SIG-M5 (cell line): ENCODE measurements at regions not wholly inside any gene's neighbourhood (a gene's known extent, or its start where the extent isn't known, plus 50 kb on each side); places are given as distances from the start of the nearest gene placed in this dataset.

Experiments
- DNase-seq: peaks from one replicate; lab custom pipeline; 2025; lab: John Stamatoyannopoulos, UW

DNA sequence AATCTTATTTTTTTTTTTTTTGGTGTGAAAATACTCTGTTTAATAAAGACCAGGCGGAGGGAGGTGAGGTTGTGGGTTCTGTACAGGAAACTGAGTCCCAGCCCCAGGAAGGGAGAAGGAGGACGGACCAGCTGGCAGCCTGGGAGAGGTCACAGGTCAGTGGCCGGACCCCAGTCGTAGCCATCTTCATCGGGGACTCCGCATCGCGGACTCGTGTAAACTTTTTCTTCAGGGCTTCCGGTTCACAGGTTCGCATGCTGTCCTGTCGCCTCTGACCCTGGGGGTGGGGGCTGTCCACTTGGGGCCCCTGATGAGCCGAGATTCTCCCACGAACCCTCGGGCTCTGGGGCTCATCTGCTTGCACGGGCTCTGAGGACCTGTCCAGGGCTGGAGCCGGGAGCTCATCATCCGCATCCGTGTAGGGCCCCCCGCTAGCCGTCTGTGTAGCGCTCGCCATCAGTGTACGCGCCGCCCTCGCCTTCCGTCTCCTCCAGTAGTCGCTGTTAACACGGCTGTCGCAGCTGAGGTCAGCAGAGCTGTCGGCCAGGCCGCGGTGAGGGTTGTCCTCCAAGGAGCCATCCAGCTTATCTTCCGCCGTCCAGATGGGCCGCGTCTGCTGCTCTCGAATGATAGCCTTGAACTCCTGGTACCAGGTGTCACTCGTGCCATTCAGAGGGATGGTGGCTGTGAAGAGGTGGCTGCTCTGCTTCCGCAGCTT lies 975.7 kb upstream of the PRMT6 start:
- DNase-seq: no peak

DNA sequence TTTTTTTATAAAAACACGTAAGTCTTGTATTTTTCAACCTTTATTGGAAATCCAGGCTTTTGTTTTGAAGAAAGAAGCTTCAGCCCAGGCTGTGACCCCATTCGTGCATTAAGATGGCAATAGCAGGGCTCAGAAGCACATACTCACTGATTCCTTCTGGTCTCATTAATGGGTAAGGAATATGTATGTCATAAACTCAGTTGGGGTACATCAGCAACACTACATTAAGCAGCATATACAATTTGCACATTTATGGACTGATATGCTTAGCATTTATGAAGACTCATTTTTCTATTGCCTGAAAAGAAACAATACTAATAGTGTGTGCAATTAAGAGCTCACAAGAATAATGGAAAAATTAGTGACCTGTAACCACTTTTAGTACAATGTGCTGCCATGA lies 945.4 kb upstream of the PRMT6 start:
- no peak for DNase-seq

DNA sequence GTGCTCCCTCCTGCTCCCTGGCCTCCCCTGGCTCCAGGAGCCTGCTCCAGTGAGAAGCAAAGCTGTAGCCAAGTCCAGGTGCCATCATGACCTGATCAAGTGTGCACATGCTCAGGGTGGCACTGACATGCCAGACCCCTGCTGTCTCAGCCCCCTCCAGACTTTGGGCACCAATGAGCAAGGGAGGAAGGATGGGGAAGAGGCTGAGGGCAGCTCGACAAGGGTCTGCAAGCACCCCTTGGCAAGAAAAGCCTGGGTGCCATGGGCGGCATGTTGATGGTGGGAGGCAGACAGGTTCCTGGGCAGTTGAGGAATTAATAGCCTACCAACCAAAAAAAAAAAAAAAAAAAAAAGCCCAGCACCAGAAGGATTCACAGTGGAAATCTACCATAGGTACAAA lies 942.6 kb upstream of the PRMT6 start:
- DNase-seq: no peak

DNA sequence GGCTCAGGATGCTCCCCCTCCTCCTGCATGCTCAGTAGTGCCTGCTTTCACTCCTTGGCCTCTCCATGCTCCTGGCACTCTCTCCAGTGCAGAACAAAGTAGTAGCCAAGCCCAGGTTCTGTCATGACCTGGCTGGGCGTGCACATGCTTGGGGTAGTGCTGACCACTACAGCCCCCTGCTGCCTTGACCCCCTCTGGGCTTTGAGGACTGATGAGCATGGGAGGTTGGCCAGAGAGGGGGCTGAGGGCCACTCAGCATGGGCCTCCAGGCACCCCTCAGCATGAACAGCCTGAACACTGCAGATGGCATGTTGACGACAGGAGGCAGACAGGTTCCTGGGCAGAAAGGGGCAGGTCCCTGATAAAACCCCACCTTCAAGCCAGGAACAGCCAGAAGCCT lies 935.7 kb upstream of the PRMT6 start:
- DNase-seq: no peak

DNA sequence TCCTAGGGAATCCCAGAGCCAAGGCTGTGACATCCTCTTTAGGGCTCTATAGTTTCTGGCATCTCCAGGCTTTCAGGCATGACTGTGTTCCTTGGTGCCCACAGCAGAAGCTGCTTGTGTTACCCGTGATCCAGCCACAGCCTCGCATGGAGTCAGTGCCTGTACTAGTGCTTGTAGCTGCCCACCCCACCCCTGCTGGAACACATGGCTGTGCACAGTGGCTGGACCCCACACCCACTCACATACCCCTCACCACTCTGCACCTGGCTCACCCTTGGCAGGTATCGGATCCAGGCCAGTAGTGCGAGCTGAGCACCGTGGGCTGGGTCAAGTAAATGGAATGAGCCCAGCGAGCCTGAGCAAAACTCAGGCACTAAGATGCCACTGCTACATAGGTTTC lies 934.7 kb upstream of the PRMT6 start:
- no peak for DNase-seq

DNA sequence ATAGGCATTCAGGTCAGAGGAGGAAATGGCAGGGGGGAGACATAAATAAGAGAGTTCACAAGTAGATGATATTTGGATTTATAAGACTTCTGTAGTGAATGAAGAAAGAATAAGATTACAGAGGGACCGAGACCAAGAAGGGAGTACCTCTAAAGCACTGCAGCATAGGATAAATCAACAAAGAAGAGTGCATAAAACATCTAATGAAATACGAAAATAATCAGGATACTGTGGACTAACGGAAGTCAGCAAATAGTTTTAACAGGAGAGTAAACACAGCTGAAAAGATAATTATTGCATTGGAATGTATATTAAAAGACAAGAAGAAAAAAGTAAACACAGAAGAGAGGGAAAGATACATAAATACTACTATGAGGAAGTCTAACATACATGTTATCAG lies 921.9 kb upstream of the PRMT6 start:
- DNase-seq: no peak

DNA sequence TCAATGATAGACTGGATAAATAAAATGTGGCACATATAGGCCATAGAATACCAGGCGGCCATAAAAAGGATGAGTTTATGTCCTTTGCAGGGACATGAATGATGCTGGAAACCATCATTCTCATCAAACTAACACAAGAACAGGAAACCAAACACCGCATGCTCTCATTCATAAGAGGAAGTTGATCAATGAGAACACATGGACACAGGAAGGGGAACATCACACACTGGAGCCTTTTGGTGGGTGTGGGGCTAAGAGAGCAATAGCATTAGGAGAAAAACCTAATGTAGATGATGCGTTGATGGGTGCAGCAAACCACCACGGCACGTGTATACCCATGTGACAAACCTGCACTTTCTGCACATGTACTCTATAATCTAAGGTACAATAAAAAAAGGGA lies 883.4 kb upstream of the PRMT6 start:
- no peak for DNase-seq

DNA sequence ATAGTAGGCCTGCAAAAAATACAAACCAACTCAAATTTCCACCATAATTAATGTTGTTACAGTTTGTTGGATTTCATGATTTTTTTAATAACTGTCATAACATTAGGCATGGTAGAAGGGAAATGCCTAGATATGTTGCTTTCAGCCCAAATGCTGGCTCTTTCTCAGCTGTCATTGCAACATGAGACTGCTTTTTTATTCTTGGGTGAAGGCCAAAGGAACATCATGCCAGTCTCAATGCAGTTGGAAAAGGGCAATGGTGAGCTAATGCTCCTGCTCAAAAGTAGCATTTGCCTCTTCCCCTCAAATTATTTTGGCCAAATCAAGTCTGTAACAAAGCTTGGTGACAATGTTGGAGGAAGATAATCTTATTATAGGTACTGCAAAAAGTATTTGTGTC lies 877.7 kb upstream of the PRMT6 start:
- no peak for DNase-seq

DNA sequence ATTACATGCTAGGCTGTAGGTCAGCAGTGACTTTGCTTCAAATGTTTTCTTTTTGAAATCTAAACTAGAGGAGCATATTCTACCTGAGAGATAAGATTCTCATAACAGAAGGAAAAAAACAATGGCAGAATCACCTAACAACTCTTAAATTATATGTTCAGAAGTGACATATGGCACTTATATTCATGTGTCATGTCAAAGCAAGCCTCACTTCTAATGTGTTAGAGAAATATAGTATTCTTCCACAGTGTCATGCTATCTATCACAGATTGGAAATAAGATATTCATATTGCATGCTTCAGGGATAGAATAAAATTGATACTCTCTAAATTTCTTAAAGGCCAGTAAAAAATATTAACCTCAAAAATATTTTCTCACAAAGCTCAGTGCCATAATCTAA lies 874.6 kb upstream of the PRMT6 start:
- no peak for DNase-seq

DNA sequence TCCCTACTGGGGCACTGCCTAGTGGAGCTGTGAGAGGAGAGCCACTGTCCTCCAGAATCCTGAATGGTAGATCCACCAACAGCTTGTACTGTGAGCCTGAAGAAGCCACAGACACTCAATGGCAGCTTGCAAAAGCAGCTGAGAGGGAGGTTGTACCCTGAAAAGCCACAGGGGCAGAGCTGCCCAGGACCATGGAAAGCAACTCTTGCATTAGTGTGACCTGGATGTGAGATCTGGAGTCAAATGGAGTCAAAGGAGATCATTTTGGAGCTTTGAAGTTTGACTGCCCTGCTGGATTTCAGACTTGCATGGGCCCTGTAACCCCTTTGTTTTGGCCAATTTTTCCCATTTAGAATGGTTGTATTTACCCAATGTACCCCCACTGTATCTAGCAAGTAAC lies 871.4 kb upstream of the PRMT6 start:
- DNase-seq: no peak

DNA sequence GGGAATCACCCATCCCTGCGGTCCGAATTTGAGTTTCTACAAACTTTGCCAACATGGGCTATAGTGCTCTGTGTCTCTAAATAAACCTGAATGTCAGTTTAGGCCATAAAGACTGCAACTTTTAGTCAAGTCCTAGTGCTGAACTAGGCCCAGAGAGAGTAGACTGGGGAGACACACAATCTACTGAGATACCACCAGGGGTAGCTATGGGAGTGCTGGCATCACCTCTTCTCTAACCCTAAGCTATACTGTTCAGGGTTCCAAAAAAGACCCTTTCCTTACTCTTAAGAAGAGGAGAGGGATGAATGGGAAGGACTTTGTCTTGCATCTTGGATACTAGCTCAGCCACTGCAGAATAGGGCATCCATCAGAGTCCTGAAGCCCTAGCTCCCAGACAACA lies 866.7 kb upstream of the PRMT6 start:
- no peak for DNase-seq

DNA sequence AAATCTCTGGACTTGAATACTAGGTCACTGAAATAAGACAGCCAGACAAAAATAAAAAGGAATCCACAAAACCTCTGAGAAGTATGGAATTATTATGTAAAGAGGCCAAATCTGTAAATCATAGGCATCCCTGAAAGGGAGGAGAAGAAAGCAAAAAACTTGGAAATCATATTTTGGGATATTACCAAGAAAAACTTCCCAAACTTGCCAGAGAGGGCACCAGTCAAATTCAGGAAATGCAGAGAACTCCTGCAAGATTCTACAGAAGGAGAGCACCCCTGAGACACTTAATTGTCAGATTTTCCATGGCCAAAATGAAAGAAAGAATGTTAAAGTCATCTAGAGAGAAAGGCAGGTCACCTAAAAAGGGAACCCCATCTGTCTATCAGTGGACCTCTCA lies 862.3 kb upstream of the PRMT6 start:
- no peak for DNase-seq

DNA sequence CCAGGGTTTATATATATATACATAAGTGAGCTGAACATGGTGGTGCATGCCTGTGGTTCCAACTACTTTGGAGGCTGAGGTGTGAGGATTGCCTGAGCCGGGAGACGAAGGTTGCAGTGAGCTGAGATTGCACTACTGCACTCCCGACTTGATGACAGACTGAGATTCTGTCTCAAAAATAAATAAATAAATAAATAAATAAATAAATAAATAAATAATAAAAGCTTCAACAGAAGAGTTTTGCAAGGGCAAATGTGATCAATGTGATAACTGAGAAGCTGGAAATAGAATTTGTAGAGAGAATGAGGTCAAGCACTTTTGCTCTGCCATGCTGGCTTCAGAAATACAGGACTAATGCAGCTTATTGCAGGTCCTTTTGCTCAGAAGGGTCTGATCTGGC lies 855.8 kb upstream of the PRMT6 start:
- no peak for DNase-seq

DNA sequence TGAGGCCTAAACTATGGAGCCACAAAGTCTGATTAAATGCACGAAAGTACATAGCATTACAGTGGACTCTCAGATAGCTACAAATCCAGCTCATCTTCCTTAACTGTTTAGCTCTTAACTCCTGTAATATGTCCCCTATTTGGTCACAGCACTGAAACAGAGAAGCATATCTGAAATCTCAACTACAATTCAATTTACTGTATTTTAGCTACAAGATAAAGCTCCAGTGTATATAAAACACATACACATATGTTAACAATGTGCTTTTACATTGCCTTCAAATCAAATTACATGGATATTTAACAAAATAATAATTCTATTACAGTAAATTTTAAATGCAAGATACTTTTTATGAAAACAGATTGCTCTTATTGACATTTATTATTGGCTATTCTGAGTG lies 849.3 kb upstream of the PRMT6 start:
- DNase-seq: no peak

DNA sequence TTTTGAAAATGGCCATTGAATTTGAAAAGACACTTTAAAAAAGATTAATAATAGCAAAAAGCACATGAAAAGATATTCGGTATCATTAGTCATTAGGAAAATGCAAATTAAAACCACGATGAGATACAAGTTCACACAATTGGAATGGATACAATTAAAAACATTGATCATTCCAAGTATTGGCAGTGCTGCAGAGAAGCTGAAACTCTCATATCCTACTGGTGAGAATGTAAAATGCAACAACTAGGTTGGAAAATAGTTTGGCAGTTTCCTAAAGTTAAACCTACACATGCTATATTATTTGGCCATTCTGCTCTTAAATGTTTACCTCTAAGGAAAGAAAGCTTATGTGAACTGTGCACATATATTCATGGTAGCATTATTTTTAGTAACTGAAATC lies 838.7 kb upstream of the PRMT6 start:
- DNase-seq: no peak

DNA sequence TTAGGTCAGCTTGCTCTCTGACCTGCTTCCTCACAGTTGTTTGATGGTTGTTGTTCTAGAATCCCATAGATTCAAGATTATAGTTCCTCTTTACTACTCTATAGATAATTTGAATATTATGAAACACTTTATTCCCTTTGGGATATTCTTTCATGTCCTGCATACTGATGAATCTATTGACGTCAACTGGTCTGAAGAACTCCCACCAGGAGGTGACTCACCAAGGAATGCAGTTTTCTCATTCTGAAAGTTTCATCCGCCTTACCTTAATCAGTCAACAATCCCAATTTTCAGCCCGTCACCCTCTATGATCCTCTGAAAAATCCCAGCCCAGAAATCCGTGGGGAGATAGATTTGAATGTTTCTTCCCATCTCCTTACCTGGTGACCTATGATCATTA lies 834.1 kb upstream of the PRMT6 start:
- DNase-seq: no peak

DNA sequence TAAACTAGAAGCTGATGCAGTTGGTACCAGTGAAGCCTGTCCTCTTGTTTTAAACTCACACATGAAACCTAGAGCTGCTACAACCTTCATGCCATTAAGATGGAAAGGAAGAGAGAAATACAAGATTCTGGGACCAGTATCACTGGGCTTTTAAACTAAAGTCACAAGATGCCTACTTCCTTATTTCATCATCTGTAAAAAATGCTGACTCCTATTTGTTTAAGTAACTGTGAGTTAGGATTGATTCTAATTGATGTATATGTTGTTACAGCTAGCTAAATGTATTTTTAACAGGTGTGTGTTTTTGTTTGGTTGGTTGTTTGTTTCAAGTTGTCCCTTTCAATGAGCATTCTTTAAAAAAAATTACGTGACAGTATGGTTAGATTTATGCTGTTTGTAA lies 833.3 kb upstream of the PRMT6 start:
- no peak for DNase-seq

DNA sequence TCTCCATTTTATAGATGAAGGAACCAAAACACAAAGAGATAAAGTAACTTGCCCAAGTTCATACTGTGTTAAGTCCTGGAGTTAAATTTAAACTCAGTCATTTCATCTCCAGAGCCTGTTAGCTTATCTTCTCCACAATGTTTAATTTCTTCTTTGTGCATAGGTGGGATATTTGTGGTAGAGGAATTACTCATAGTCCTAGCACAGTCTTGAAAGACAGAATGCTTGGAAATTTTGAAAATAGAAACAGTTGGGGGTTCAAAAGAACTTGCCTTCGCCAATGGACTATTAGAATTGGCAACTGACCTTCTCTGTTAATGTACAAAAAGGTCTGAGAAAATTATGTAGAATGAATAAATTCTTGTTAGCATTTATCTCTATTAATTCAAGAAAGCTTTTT lies 832.0 kb upstream of the PRMT6 start:
- no peak for DNase-seq

DNA sequence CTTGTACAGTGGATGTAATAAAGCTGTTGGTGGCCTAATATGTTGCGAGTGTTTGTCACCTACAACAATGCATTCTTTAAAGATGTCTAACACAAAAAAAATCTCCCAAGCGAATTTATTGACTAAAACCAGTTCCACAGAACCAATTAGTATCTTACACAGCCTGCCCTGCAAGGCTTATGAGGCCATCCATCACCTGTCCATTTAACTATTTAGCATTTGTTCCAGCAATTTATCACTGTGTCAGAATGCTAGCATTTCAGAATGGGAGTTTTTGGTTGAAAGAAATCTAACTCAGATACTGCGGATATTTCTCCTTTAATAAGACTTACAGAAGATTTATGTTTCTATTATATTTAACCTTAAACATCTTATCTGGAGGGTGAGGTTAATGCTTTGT lies 831.1 kb upstream of the PRMT6 start:
- no peak for DNase-seq

DNA sequence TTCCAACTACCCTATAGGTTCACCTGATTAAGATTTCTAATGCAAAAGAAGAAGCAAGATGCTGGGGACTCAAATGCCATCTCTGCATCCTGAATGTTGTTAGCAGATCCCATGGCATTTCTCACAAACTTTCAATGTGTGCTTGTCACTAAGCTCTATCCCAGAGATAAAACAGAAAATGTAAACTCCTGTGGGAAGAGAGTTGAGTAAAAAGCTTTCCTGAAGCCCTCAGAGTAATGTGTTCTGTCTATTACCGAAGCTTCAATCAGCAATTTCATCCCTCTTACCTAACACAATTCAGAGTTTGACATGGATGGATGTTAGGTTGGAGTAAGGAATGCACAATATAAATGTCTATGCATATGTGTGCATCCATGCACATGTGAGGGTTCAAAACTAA lies 829.9 kb upstream of the PRMT6 start:
- DNase-seq: no peak

DNA sequence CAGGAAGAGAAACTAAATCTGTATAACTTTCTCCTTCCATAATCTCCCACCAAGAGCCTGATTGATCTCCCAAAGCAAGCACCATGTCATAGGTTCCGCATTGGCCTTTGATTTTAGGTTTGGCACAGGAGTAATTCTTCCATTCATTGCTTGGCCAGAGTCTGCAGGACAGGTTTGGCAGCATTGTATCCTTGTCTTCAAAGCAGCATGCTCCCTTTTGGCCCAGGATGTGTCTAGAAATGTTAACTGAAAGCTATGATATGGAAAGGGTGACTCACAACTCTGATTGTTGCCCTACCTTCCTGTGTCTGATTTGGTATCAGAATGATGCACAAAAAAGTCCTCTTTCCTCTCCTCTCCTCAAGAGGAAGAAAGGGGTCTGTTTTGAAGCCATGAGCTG lies 824.3 kb upstream of the PRMT6 start:
- no peak for DNase-seq

DNA sequence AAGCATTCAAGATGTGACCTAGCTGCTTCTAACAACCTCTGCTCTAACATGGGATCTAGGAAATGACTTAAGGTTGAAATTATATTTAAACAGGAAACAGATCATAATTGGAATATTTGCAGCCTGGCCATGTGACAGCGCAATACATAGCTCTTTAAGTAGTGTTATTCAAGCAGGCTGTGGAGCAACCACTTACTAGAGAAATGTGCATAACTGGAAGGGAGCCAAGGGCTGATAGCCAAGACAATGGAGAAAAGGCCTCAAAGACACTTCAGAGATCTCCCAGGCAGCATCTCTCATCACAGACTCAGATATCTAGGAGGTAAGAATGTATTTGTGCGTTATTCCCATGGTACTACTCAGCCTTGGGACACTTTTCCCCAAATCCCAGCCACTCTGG lies 823.0 kb upstream of the PRMT6 start:
- DNase-seq: no peak

DNA sequence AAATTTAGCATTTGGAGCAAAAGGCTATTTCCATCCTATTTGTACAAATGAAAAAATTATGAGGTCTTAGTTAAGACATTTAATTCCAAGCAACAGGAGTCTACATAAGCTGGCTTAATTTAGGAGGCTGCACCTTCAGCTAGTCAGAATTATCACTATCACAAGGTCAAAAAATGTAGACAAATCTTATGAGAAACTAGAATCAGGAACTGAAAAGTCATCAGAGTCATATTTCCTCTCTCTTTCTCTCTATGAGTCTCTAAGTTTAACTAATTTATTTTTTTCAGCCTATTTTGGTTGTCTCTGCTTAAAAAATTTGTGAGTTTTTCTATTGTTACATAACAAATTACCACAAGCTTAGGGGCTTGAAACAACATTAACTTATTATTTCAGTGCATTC lies 807.1 kb upstream of the PRMT6 start:
- no peak for DNase-seq

DNA sequence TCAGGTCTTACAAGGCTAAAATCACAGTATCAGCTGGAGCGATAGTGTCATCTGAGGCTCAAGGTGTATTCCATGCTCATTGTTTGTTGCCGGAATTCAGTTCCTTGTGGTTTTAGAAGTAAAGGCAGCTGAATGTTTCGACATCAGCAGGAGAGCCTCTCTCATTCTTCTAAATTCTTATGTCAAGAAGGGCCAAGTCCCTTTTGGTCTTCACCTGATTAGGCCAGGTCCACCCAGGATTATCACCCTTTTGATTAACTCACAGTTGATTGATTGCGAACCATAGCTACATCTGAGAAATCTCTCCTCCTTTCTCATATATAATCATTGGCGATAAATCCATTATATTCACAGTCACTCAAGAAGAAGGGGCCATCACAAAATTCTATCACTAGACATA lies 806.7 kb upstream of the PRMT6 start:
- no peak for DNase-seq

DNA sequence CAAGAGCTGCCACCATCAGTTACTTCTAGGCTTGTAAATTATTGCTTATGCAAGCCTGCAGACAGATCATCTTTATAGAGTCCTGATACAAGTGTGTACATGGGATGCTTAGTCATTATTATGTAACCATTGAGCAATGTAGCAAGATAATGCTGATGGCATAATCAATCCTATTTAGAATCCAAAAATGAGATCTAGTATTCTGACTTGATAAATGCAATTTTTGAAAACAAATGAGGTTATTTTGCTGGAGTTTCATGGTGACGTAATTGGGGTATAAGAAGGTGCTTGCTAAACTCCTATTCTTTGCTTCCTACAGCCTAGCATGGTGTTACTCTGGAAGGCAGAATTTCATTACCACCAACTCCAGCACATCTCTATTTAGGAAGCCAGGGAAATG lies 801.7 kb upstream of the PRMT6 start:
- DNase-seq: peak; percentile 28
